ENCODE measurements at regions not wholly inside any gene's neighbourhood (a gene's known extent, or its start where the extent isn't known, plus 50 kb on each side); places are given as distances from the start of the nearest gene placed in this dataset.

GRCh38 chr10:27599546-27599945 is 95.4 kb downstream of the RAB18 start:
- TF ChIP-seq CTCF (conservative IDR thresholded peaks at IDR 0.05; ENCODE audit: low read depth), result no peak
- ChIA-PET CTCF (interaction anchor here (1.0 kb wide), 1 partner anchor 18 kb away, joined by 3 read pairs; no protein-coding TSS in a partner anchor), POLR2A (ENCODE audit: low non-redundant PET) (no interaction called here)
- DNase-seq (ENCODE audit: low spot score), result no peak
- no peak overlapping the region for H3K27ac ChIP-seq

GRCh38 chr10:27600930-27601329 is 96.8 kb downstream of the RAB18 start:
- H3K27ac ChIP-seq, result no peak overlapping the region
- DNase-seq (ENCODE audit: low spot score), result no peak
- CTCF ChIA-PET, result interaction anchor here (0.7 kb wide), 1 partner anchor 153 kb away, joined by 3 read pairs; no protein-coding TSS in a partner anchor
- no peak for TF ChIP-seq CTCF (conservative IDR thresholded peaks at IDR 0.05; ENCODE audit: low read depth)
- POLR2A ChIA-PET (ENCODE audit: low non-redundant PET), result no interaction called here

GRCh38 chr10:27601503-27601902 is 97.4 kb downstream of the RAB18 start:
- POLR2A ChIA-PET (ENCODE audit: low non-redundant PET), result no interaction called here
- CTCF ChIA-PET, result no interaction called here
- TF ChIP-seq CTCF (conservative IDR thresholded peaks at IDR 0.05; ENCODE audit: low read depth), result no peak
- no peak overlapping the region for H3K27ac ChIP-seq
- no peak for DNase-seq (ENCODE audit: low spot score)

GRCh38 chr10:27601946-27602538 is 97.9 kb downstream of the RAB18 start:
- no peak for TF ChIP-seq CTCF (conservative IDR thresholded peaks at IDR 0.05; ENCODE audit: low read depth)
- POLR2A ChIA-PET (ENCODE audit: low non-redundant PET), result no interaction called here
- no peak overlapping the region for H3K27ac ChIP-seq
- DNase-seq (ENCODE audit: low spot score), result no peak
- CTCF ChIA-PET, result no interaction called here

- TF ChIP-seq CTCF (conservative IDR thresholded peaks at IDR 0.05; ENCODE audit: low read depth), result no peak
- DNase-seq (ENCODE audit: low spot score), result no peak
- no peak overlapping the region for H3K27ac ChIP-seq
- ChIA-PET CTCF (no interaction called here), POLR2A (ENCODE audit: low non-redundant PET) (no interaction called here)
These were observed 99.0 kb downstream of the RAB18 start for GRCh38 chr10:27603104-27603503.

- no peak overlapping the region for H3K27ac ChIP-seq
- TF ChIP-seq CTCF (conservative IDR thresholded peaks at IDR 0.05; ENCODE audit: low read depth), result no peak
- POLR2A ChIA-PET (ENCODE audit: low non-redundant PET), result no interaction called here
- CTCF ChIA-PET, result no interaction called here
- no peak for DNase-seq (ENCODE audit: low spot score)
These were observed 101.2 kb downstream of the RAB18 start for GRCh38 chr10:27605318-27605717.
